ENCODE measurements at regions not wholly inside any gene's neighbourhood (a gene's known extent, or its start where the extent isn't known, plus 50 kb on each side); places are given as distances from the start of the nearest gene placed in this dataset.

- Histone ChIP-seq H4K20me1 (replicated peaks in 1 of 2; ENCODE audit: control insufficient read depth in 1 of 2, insufficient read depth in 2 of 2, low read length in 2 of 2) (no peaks in the 10 kb centered on the region), H3K4me1 (replicated peaks in 1 of 4; ENCODE audit: control insufficient read depth in 3 of 4, insufficient read depth in 4 of 4, low read length in 3 of 4) (peaks cover 0 to 3% (median 2%) of the 10 kb centered on the region in 4 experiments; a peak in 2 of 7 replicates), H2BK5ac (ENCODE audit: low read depth, low read length) (no peak overlapping the region), H4K5ac (ENCODE audit: insufficient read length, low read depth, low read length) (no peak overlapping the region), H2AFZ (ENCODE audit: low read length) (no peak overlapping the region), H4K91ac (replicated peaks; ENCODE audit: insufficient read length, low read length) (no peak overlapping the region), H3K36me3 (ENCODE audit: control insufficient read depth in 2 of 4, insufficient read depth in 4 of 4, low read length in 3 of 4) (0 out of 8 replicates have a peak, but pooled peaks cover 0 to 3% (median 0%) of the 10 kb centered on the region in 4 experiments), H3K79me1 (ENCODE audit: low read depth, low read length) (no peaks in the 10 kb centered on the region), H4K8ac (ENCODE audit: extremely low read depth, insufficient read depth, low read length) (no peak overlapping the region), H2BK120ac (replicated peaks; ENCODE audit: low read depth, low read length) (no peak overlapping the region), H3K4me2 (ENCODE audit: insufficient read depth in 1 of 2, low read depth in 2 of 2, low read length in 2 of 2) (no peak overlapping the region), H3K4ac (replicated peaks; ENCODE audit: insufficient read length, low read depth, low read length) (no peak overlapping the region), H2BK20ac (ENCODE audit: low read length) (no peak overlapping the region), H3K23me2 (ENCODE audit: low read depth, low read length) (no peaks in the 10 kb centered on the region), H2BK15ac (ENCODE audit: low read length) (no peak overlapping the region), H2AK5ac (ENCODE audit: low read depth, low read length) (no peak overlapping the region), H3K18ac (ENCODE audit: extremely low read depth, low read length) (no peak overlapping the region), H3K9me3 (ENCODE audit: insufficient read depth in 2 of 2, low read depth in 1 of 2, low read length in 1 of 2) (peaks cover 4 to 7% of the 10 kb centered on the region in 2 experiments; a peak in 3 of 4 replicates), H3K4me3 (ENCODE audit: extremely low read depth in 1 of 4, insufficient read depth in 2 of 4, low read depth in 3 of 4, low read length in 4 of 4) (no peak overlapping the region), H3K23ac (ENCODE audit: insufficient read length) (no peak overlapping the region), H3K9ac (replicated peaks in 1 of 4; ENCODE audit: extremely low read depth in 1 of 4, low read depth in 3 of 4, low read length in 3 of 4) (no peak overlapping the region), H3K56ac (replicated peaks; ENCODE audit: insufficient read length, low read depth, low read length) (no peak overlapping the region), H3K27ac (ENCODE audit: low read depth, low read length) (no peak overlapping the region), H3K14ac (ENCODE audit: insufficient read length) (no peak overlapping the region), H2BK12ac (ENCODE audit: low read depth, low read length) (no peak overlapping the region), H3K79me2 (ENCODE audit: control insufficient read depth in 1 of 2, insufficient read depth in 2 of 2, low read length in 2 of 2) (no peaks in the 10 kb centered on the region), H3K27me3 (replicated peaks in 1 of 4; ENCODE audit: control insufficient read depth in 3 of 4, extremely low read depth in 1 of 4, insufficient read depth in 3 of 4, low read length in 3 of 4) (no peaks in the 10 kb centered on the region; a peak in 1 of 7 replicates)
- DNase-seq (ENCODE audit: low read depth in 1 of 2, low spot score in 2 of 2) = no peak
- no peak for FAIRE-seq
- TF ChIP-seq CBX5 (IDR thresholded peaks at IDR 0.05; ENCODE audit: low read depth, low read length) (no peak), NRF1 (IDR thresholded peaks at IDR 0.05; ENCODE audit: low read depth, low read length) (no peak), FOSL1 (IDR thresholded peaks at IDR 0.05; ENCODE audit: insufficient read depth, low read depth, low read length) (no peak), RBBP5 (IDR thresholded peaks at IDR 0.05; ENCODE audit: borderline replicate concordance, low read depth, low read length) (no peak), TAF1 (IDR thresholded peaks at IDR 0.05; ENCODE audit: low read depth, low read length) (no peak), SP2 (IDR thresholded peaks at IDR 0.05; ENCODE audit: low read length) (no peak), SUZ12 (IDR thresholded peaks at IDR 0.05; ENCODE audit: low read length) (no peak), CHD1 (IDR thresholded peaks at IDR 0.05; ENCODE audit: low read depth, low read length) (no peak), EGR1 (IDR thresholded peaks at IDR 0.05; ENCODE audit: borderline replicate concordance, low read depth, low read length) (no peak), SIN3A (conservative IDR thresholded peaks at IDR 0.05 in 1 of 2, IDR thresholded peaks at IDR 0.05 in 1 of 2; ENCODE audit: low read depth in 1 of 2, low read length in 2 of 2) (no peak)
- 95% methylated on average over 1 of the region's 1 CpG; no CpG with 5 or more reads in 1 of the 2 experiments for WGBS, 2 experiments (ENCODE audit: extremely low coverage in 1 of 2, insufficient coverage in 1 of 2, insufficient read length in 1 of 2, insufficient replicate concordance in 2 of 2, low coverage in 1 of 2, low lambda C conversion rate in 2 of 2, missing lambda C conversion rate in 1 of 2)
- ChIA-PET CTCF (ENCODE audit: partially characterized antibody) (interaction anchor here (1.0 kb wide), 1 partner anchor 9 kb away, joined by 3 read pairs; no protein-coding TSS in a partner anchor), POLR2A (ENCODE audit: partially characterized antibody) (no interaction called here)
Measured at GRCh38 chr17:55925440-55925839, 174.6 kb downstream of the PCTP start.
